Stimulated activated CD8-positive, alpha-beta memory T cell treated with anti-CD3 and anti-CD28 coated beads, Interleukin-7, amount 100 ng/mL, for 1 hour (primary cell): ENCODE measurements at regions not wholly inside any gene's neighbourhood (a gene's known extent, or its start where the extent isn't known, plus 50 kb on each side); places are given as distances from the start of the nearest gene placed in this dataset.
A peak's percentile ranks its signal among the peaks of the same experiment; 100 is the strongest.
"Not testable (repeated sequence)": the region's sequence is repeated elsewhere in the genome, so short reads cannot be mapped to it uniquely, and the experiment has no call there.

Source experiments
- DNase-seq, 2 donors: peaks; one replicate each; pipeline ENCODE4 v3.0.0-alpha.2; 2020; ENCODE audit warnings: low read depth in 2 of 2

GRCh38 chr9:74197771-74198170 is 299.4 kb upstream of the RORB start:
- not testable (repeated sequence) for DNase-seq

GRCh38 chr9:74205056-74205455 is 292.1 kb upstream of the RORB start:
- no peak for DNase-seq

GRCh38 chr9:74218385-74219063 is 278.6 kb upstream of the RORB start:
- no peak for DNase-seq

GRCh38 chr9:74220327-74220726 is 276.8 kb upstream of the RORB start:
- no peak for DNase-seq

- DNase-seq = no peak
Observed at GRCh38 chr9:74236857-74237256, 260.3 kb upstream of the RORB start.

GRCh38 chr9:74245866-74246497 is 251.2 kb upstream of the RORB start:
- no peak for DNase-seq

- no peak for DNase-seq
Observed at GRCh38 chr9:74255489-74255984, 241.6 kb upstream of the RORB start.

- DNase-seq = no peak
Observed at GRCh38 chr9:74275872-74276508, 221.1 kb upstream of the RORB start.

- peak in 1 of 2 donors; percentile 3 for DNase-seq
Observed at GRCh38 chr9:74277532-74277931, 219.6 kb upstream of the RORB start.

GRCh38 chr9:74281674-74282073 is 215.5 kb upstream of the RORB start:
- DNase-seq = no peak

GRCh38 chr9:74282526-74283253 is 214.4 kb upstream of the RORB start:
- DNase-seq = no peak

- DNase-seq = no peak
Observed at GRCh38 chr9:74284581-74285450, 212.3 kb upstream of the RORB start.

GRCh38 chr9:74293479-74293878 is 203.7 kb upstream of the RORB start:
- no peak for DNase-seq

- no peak for DNase-seq
Observed at GRCh38 chr9:74303945-74304344, 193.2 kb upstream of the RORB start.

GRCh38 chr9:74304598-74304997 is 192.5 kb upstream of the RORB start:
- no peak for DNase-seq

GRCh38 chr9:74309654-74310053 is 187.5 kb upstream of the RORB start:
- no peak for DNase-seq

- no peak for DNase-seq
Observed at GRCh38 chr9:74317235-74317634, 179.9 kb upstream of the RORB start.

GRCh38 chr9:74321396-74321795 is 175.7 kb upstream of the RORB start:
- no peak for DNase-seq

- no peak for DNase-seq
Observed at GRCh38 chr9:74322661-74323314, 174.3 kb upstream of the RORB start.

GRCh38 chr9:74330487-74331214 is 166.5 kb upstream of the RORB start:
- DNase-seq = no peak
